ENCODE measurements at regions not wholly inside any gene's neighbourhood (a gene's known extent, or its start where the extent isn't known, plus 50 kb on each side); places are given as distances from the start of the nearest gene placed in this dataset.

GRCh38 chr4:8780596-8781368 lies 90.9 kb downstream of the HMX1 start:
- TF ChIP-seq CTCF (IDR thresholded peaks at IDR 0.05) (no peak), POLR2A (IDR thresholded peaks at IDR 0.05) (no peak)

Measured in thyroid gland (tissue), 4 donors.